Endothelial cell (in vitro differentiated cells): ENCODE measurements at regions not wholly inside any gene's neighbourhood (a gene's known extent, or its start where the extent isn't known, plus 50 kb on each side); places are given as distances from the start of the nearest gene placed in this dataset.

Experiments
- DNase-seq: peaks from one replicate; pipeline ENCODE4 v3.0.0; 2021; ENCODE audit warnings: low spot score
- H3K27ac Mint-ChIP-seq: one replicate; pipeline ENCODE4 v1.8.0; 2021; ENCODE audit warnings: mixed read lengths, inconsistent platforms; ENCODE audit not compliant: unreplicated experiment
- H3K27me3 Mint-ChIP-seq: one replicate; pipeline ENCODE4 v1.8.0; 2021; ENCODE audit warnings: mild to moderate bottlenecking, moderate library complexity, mixed read lengths, inconsistent platforms; ENCODE audit not compliant: unreplicated experiment
- H3K36me3 Mint-ChIP-seq: one replicate; pipeline ENCODE4 v1.8.0; 2021; ENCODE audit warnings: mild to moderate bottlenecking, low read depth, mixed read lengths, inconsistent platforms; ENCODE audit not compliant: unreplicated experiment
- H3K4me1 Mint-ChIP-seq: one replicate; pipeline ENCODE4 v1.8.0; 2021; ENCODE audit warnings: mild to moderate bottlenecking, mixed read lengths, inconsistent platforms; ENCODE audit not compliant: unreplicated experiment
- H3K4me3 Mint-ChIP-seq: one replicate; pipeline ENCODE4 v1.8.0; 2021; ENCODE audit warnings: mild to moderate bottlenecking, mixed read lengths, inconsistent platforms; ENCODE audit not compliant: unreplicated experiment
- H3K9me3 Mint-ChIP-seq: one replicate; pipeline ENCODE4 v1.8.0; 2021; ENCODE audit warnings: mixed read lengths, inconsistent platforms; ENCODE audit not compliant: unreplicated experiment
- CTCF ChIP-seq: fragments of 200-600 bp; sonication (generic); IDR thresholded peaks from one replicate; pipeline ENCODE4 v1.5.0; 2021; ENCODE audit warnings: antibody characterized with exemption; ENCODE audit not compliant: unreplicated experiment

GRCh38 chr11:120023551-120023950 is 114.4 kb downstream of the TRIM29 start:
- Mint-ChIP-seq H3K27ac (no peak overlapping the region), H3K36me3 (no peaks in the 10 kb centered on the region), H3K4me3 (no peak overlapping the region), H3K4me1 (no peaks in the 10 kb centered on the region), H3K9me3 (no peaks in the 10 kb centered on the region), H3K27me3 (peaks cover 6% of the 10 kb centered on the region)
- no peak for DNase-seq
- no peak for TF ChIP-seq CTCF

GRCh38 chr11:120023120-120023519 is 114.8 kb downstream of the TRIM29 start:
- Mint-ChIP-seq H3K36me3 (no peaks in the 10 kb centered on the region), H3K4me1 (no peaks in the 10 kb centered on the region), H3K9me3 (no peaks in the 10 kb centered on the region)

DNA sequence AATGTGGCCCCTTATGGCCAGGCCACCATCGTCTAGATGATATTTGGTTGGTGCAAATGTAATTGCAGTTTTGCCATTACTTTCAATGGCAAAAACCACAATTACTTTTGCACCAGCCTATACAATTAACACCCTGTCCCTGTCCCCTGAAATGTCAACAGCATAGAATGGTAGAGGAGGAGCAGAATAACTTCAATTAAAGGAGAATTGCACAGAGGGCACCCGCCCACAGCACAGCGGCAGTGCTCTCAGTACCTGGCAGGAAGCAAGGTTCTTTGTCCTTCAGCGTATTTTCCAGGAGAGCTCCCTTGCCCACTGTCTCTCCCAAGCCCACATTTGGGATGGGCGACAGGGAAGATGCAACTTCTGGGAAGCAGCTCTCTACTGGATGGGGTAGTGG is 115.3 kb downstream of the TRIM29 start:
- Mint-ChIP-seq H3K27me3 (peaks cover 6% of the 10 kb centered on the region), H3K9me3 (no peaks in the 10 kb centered on the region), H3K36me3 (no peaks in the 10 kb centered on the region), H3K4me1 (no peaks in the 10 kb centered on the region), H3K4me3 (no peak overlapping the region), H3K27ac (no peak overlapping the region)
- DNase-seq: no peak
- TF ChIP-seq CTCF: no peak

More at GRCh38 chr11:120023120-120023519, 114.8 kb downstream of the TRIM29 start:
- peaks cover 6% of the 10 kb centered on the region for H3K27me3 Mint-ChIP-seq
- no peak for DNase-seq
- H3K4me3 Mint-ChIP-seq: no peak overlapping the region
- no peak overlapping the region for H3K27ac Mint-ChIP-seq
- TF ChIP-seq CTCF: no peak

- H3K9me3 Mint-ChIP-seq: no peaks in the 10 kb centered on the region
- H3K4me1 Mint-ChIP-seq: peaks cover 5% of the 10 kb centered on the region
- no peak for TF ChIP-seq CTCF
- peaks cover 3% of the 10 kb centered on the region for H3K27me3 Mint-ChIP-seq
- H3K36me3 Mint-ChIP-seq: no peaks in the 10 kb centered on the region
- H3K27ac Mint-ChIP-seq: no peak overlapping the region
- no peak overlapping the region for H3K4me3 Mint-ChIP-seq
- DNase-seq: no peak
Measured at GRCh38 chr11:120021978-120022377, 115.9 kb downstream of the TRIM29 start.

- no peak overlapping the region for H3K4me3 Mint-ChIP-seq
- H3K36me3 Mint-ChIP-seq: no peaks in the 10 kb centered on the region
- H3K27ac Mint-ChIP-seq: no peak overlapping the region
- no peaks in the 10 kb centered on the region for H3K9me3 Mint-ChIP-seq
- no peak for DNase-seq
- peaks cover 5% of the 10 kb centered on the region for H3K27me3 Mint-ChIP-seq
- TF ChIP-seq CTCF: no peak
- H3K4me1 Mint-ChIP-seq: peaks cover 5% of the 10 kb centered on the region
Measured at GRCh38 chr11:120021391-120021953, 116.4 kb downstream of the TRIM29 start.
